ENCODE measurements at regions not wholly inside any gene's neighbourhood (a gene's known extent, or its start where the extent isn't known, plus 50 kb on each side); places are given as distances from the start of the nearest gene placed in this dataset.
A peak's percentile ranks its signal among the peaks of the same experiment; 100 is the strongest.

GRCh38 chr12:94073441-94074051 is 74.8 kb upstream of the PLXNC1 start:
- DNase-seq (ENCODE audit: low spot score, unreplicated experiment): no peak
- Mint-ChIP-seq H3K9me3 (ENCODE audit: low read depth) (peaks cover 5% of the 10 kb centered on the region), H3K27me3 (peaks cover 22% of the 10 kb centered on the region)

DNA sequence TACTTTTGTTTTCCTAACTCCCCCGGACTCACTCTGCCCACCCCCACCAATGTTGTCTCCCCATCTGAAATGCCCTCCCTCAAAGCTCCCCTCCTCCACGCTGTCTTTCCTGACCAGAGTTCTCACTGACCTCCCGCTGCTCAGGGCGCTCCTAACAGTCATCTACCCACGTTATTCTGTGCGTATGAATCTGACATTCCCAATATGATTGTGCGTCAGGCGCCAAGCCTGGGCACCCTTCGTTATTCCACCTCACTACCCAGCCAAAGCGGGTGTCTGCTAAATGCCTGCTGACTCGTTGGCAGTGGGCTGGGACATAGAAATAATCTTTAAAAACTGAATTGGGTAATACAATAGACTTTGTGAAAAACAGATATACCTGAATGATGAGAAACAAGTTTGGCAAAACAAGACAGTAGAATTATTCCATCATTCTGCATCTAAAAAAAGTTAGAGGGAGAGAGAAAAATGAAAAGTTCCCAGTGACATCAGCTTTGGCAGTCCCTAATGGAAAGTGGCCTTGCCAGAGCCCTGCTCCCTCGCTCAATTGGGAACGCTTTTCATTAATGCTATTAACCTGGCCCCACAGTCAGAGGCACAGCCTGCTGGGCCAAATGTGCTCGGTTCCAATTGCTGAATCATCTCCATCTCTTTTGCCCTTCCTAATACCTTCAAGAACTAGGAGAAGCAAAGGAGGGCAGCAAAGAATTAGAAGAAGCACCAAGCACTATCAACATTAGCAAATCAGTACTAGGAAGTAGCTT is 74.0 kb upstream of the PLXNC1 start:
- Mint-ChIP-seq H3K27ac (no peak overlapping the region), H3K4me3 (ENCODE audit: low read depth) (no peak overlapping the region), H3K36me3 (ENCODE audit: insufficient read depth) (no peaks in the 10 kb centered on the region), H3K4me1 (ENCODE audit: low read depth) (peaks cover 4% of the 10 kb centered on the region), H3K27me3 (peaks cover 26% of the 10 kb centered on the region), H3K9me3 (ENCODE audit: low read depth) (peaks cover 2% of the 10 kb centered on the region)
- DNase-seq (ENCODE audit: low spot score, unreplicated experiment): no peak
- TF ChIP-seq, protein P1, sequence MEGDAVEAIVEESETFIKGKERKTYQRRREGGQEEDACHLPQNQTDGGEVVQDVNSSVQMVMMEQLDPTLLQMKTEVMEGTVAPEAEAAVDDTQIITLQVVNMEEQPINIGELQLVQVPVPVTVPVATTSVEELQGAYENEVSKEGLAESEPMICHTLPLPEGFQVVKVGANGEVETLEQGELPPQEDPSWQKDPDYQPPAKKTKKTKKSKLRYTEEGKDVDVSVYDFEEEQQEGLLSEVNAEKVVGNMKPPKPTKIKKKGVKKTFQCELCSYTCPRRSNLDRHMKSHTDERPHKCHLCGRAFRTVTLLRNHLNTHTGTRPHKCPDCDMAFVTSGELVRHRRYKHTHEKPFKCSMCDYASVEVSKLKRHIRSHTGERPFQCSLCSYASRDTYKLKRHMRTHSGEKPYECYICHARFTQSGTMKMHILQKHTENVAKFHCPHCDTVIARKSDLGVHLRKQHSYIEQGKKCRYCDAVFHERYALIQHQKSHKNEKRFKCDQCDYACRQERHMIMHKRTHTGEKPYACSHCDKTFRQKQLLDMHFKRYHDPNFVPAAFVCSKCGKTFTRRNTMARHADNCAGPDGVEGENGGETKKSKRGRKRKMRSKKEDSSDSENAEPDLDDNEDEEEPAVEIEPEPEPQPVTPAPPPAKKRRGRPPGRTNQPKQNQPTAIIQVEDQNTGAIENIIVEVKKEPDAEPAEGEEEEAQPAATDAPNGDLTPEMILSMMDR (IDR thresholded peaks at IDR 0.05; ENCODE audit: unreplicated experiment): no peak

More at GRCh38 chr12:94073441-94074051, 74.8 kb upstream of the PLXNC1 start:
- Mint-ChIP-seq H3K27ac (no peak overlapping the region), H3K4me3 (ENCODE audit: low read depth) (no peak overlapping the region), H3K4me1 (ENCODE audit: low read depth) (peaks cover 1% of the 10 kb centered on the region), H3K36me3 (ENCODE audit: insufficient read depth) (peaks cover 2% of the 10 kb centered on the region)
- TF ChIP-seq, protein P1 (IDR thresholded peaks at IDR 0.05; ENCODE audit: unreplicated experiment): no peak

DNA sequence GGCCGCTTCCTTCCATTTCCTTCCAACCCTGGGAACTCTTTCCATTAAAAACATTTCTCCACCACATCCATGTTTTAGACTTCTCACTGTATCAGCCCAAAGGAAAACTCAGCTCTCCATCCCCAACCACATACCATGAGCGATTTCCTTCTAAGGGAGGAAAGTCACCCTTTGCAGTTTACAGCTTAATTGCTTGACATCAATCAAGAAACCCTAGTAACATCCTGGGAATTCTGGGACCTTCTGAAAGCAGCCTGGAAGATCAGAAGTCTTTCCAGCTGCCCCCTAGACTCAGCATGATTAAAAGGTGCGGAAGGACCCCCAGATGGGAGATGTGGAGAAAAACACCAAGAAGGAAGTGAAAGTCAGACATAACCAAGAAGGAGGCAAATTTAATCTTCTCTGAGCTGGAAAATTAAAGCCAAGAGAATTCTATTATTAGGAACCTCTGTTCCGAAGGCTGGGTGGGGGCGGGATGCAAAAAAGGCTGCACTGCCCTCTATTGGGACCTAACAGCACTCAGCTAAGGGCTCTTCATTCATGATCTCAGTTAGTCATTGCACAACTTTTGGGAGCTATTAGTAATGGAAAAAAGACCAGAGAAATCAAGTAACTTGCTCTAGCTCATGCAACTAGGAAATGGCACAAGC is 73.3 kb upstream of the PLXNC1 start:
- H3K4me1 Mint-ChIP-seq (ENCODE audit: low read depth): peaks cover 6% of the 10 kb centered on the region
- no peaks in the 10 kb centered on the region for H3K36me3 Mint-ChIP-seq (ENCODE audit: insufficient read depth)
- TF ChIP-seq, protein P1 (IDR thresholded peaks at IDR 0.05; ENCODE audit: unreplicated experiment): peak; percentile 58
- H3K27me3 Mint-ChIP-seq: peaks cover 30% of the 10 kb centered on the region
- H3K4me3 Mint-ChIP-seq (ENCODE audit: low read depth): no peak overlapping the region
- no peak for DNase-seq (ENCODE audit: low spot score, unreplicated experiment)
- no peaks in the 10 kb centered on the region for H3K9me3 Mint-ChIP-seq (ENCODE audit: low read depth)
- no peak overlapping the region for H3K27ac Mint-ChIP-seq

DNA sequence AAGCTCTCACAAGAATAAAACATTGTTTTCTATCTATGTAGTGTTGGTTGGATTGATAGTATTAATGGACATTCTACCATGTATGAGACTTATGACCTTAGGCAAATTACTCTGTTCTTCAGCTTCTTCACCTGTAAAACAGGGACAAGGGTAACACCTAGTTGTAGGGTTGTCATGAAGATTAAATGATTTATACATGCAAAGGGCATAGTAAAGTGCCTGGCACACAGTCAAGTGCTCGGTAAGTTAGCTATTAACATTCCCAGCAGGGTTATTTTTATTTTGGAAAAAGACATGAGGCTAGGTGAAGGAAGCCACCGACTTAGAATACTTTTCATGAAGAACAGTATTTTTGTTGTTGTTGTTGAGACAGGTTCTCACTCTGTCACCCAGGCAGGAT is 71.2 kb upstream of the PLXNC1 start:
- Mint-ChIP-seq H3K4me1 (ENCODE audit: low read depth) (peaks cover 11% of the 10 kb centered on the region), H3K4me3 (ENCODE audit: low read depth) (no peak overlapping the region), H3K27ac (no peak overlapping the region), H3K9me3 (ENCODE audit: low read depth) (no peaks in the 10 kb centered on the region), H3K36me3 (ENCODE audit: insufficient read depth) (no peaks in the 10 kb centered on the region), H3K27me3 (peaks cover 30% of the 10 kb centered on the region)
- TF ChIP-seq, protein P1 (IDR thresholded peaks at IDR 0.05; ENCODE audit: unreplicated experiment): no peak
- no peak for DNase-seq (ENCODE audit: low spot score, unreplicated experiment)

DNA sequence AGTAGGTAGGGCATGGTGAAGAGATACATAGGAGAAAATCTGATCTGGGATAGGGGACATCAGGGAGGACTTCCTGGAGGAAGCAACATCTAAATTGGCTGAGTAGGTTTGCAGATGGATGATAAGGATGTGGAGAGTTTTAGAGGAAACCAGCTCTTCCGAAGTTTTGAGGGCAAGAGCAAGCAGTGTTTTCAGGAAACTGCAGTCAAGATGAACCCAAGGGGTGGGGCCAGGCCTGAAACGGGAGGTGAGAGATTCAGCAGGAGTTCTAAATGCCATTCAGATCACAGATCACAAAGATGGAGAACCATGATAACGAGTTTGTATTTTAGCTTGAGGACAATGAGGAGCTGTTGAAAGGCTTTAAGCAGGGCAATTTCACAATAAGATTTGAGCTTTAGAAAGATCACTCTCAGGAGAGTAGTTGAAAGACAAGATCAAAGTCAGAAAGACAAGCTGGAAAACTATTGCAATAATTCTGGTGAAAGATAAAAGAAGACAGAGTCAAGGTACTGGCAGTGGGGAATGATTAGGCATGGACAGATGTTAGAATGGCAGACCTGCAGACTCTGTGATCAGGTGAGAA is 70.1 kb upstream of the PLXNC1 start:
- Mint-ChIP-seq H3K27me3 (peaks cover 30% of the 10 kb centered on the region), H3K4me3 (ENCODE audit: low read depth) (no peak overlapping the region), H3K4me1 (ENCODE audit: low read depth) (peaks cover 11% of the 10 kb centered on the region), H3K27ac (no peak overlapping the region), H3K9me3 (ENCODE audit: low read depth) (no peaks in the 10 kb centered on the region), H3K36me3 (ENCODE audit: insufficient read depth) (no peaks in the 10 kb centered on the region)
- TF ChIP-seq, protein P1 (IDR thresholded peaks at IDR 0.05; ENCODE audit: unreplicated experiment): no peak
- DNase-seq (ENCODE audit: low spot score, unreplicated experiment): no peak
